Common myeloid progenitor, CD34-positive (primary cell): ENCODE measurements at regions not wholly inside any gene's neighbourhood (a gene's known extent, or its start where the extent isn't known, plus 50 kb on each side); places are given as distances from the start of the nearest gene placed in this dataset.

Source experiments
- CTCF ChIA-PET: fragments of 350-600 bp; sonication (Branson Sonifier 250); formaldehyde crosslinking; loops from one replicate; lab custom pipeline; 2021; ENCODE audit warnings: antibody characterized with exemption; lab: Charles Lee
- POLR2A ChIA-PET: fragments of 350-600 bp; sonication (Branson Sonifier 250); formaldehyde crosslinking; loops from one replicate; lab custom pipeline; 2021; ENCODE audit warnings: antibody characterized with exemption; lab: Charles Lee
- DNase-seq, 3 donors: peaks; one replicate each; pipeline versions ENCODE4 v3.0.0 to v3.0.0-alpha.2; 2013
- H3K27ac ChIP-seq, 2 experiments: 1 replicate in 1 of 2; 2 replicates in 1 of 2; pipeline ENCODE4 v1.7.0; 2013; ENCODE audit warnings: inconsistent platforms in 2 of 2, low read length in 2 of 2, mild to moderate bottlenecking in 2 of 2, low read depth in 1 of 2, moderate library complexity in 1 of 2; ENCODE audit not compliant: severe bottlenecking in 2 of 2, insufficient read depth in 1 of 2, poor library complexity in 1 of 2
- H3K27me3 ChIP-seq, 5 experiments: replicated peaks in 2 of 5; 1 replicate in 3 of 5; 2 replicates in 2 of 5; pipeline versions ENCODE4 v1.6.1 to v1.7.0; 2013; ENCODE audit warnings: low read length in 4 of 5, mild to moderate bottlenecking in 2 of 5, moderate library complexity in 2 of 5, inconsistent platforms in 1 of 5; ENCODE audit not compliant: insufficient read depth in 5 of 5, control insufficient read depth in 4 of 5
- H3K36me3 ChIP-seq, 4 experiments: 1 replicate in 2 of 4; 2 replicates in 2 of 4; pipeline versions ENCODE4 v1.6.1 to v1.7.0; 2013; ENCODE audit warnings: low read length in 3 of 4, control low read depth in 1 of 4, mild to moderate bottlenecking in 1 of 4; ENCODE audit not compliant: control insufficient read depth in 4 of 4, insufficient read depth in 4 of 4
- H3K4me1 ChIP-seq, 4 experiments: 1 replicate in 3 of 4; 2 replicates in 1 of 4; pipeline versions ENCODE4 v1.6.1 to v1.7.1; 2013; ENCODE audit warnings: low read length in 3 of 4, mild to moderate bottlenecking in 3 of 4, control low read depth in 1 of 4, inconsistent platforms in 1 of 4, moderate library complexity in 1 of 4; ENCODE audit not compliant: control insufficient read depth in 4 of 4, insufficient read depth in 4 of 4; ENCODE audit errors: control extremely low read depth in 1 of 4
- H3K4me3 ChIP-seq, 7 experiments: 1 replicate in 4 of 7; 2 replicates in 3 of 7; pipeline versions ENCODE4 v1.5.1 to v1.7.0; 2013; ENCODE audit warnings: mild to moderate bottlenecking in 7 of 7, low read length in 6 of 7, moderate library complexity in 6 of 7, inconsistent platforms in 2 of 7, low read depth in 2 of 7, control low read depth in 1 of 7; ENCODE audit not compliant: insufficient read depth in 4 of 7, control insufficient read depth in 1 of 7; ENCODE audit errors: extremely low read depth in 1 of 7
- H3K9me3 ChIP-seq, 5 experiments: 1 replicate in 4 of 5; 2 replicates in 1 of 5; pipeline versions ENCODE4 v1.6.1 to v1.7.1; 2013; ENCODE audit warnings: low read length in 4 of 5, mild to moderate bottlenecking in 2 of 5, inconsistent platforms in 1 of 5, low read depth in 1 of 5, moderate library complexity in 1 of 5; ENCODE audit not compliant: control insufficient read depth in 4 of 5, insufficient read depth in 2 of 5; ENCODE audit errors: control extremely low read depth in 1 of 5
- WGBS: methylation state at CpG from one replicate; pipeline ENCODE4 v1.1.5; 2013; ENCODE audit not compliant: insufficient coverage; 5-methylcytosine and 5-hydroxymethylcytosine counted together

DNA sequence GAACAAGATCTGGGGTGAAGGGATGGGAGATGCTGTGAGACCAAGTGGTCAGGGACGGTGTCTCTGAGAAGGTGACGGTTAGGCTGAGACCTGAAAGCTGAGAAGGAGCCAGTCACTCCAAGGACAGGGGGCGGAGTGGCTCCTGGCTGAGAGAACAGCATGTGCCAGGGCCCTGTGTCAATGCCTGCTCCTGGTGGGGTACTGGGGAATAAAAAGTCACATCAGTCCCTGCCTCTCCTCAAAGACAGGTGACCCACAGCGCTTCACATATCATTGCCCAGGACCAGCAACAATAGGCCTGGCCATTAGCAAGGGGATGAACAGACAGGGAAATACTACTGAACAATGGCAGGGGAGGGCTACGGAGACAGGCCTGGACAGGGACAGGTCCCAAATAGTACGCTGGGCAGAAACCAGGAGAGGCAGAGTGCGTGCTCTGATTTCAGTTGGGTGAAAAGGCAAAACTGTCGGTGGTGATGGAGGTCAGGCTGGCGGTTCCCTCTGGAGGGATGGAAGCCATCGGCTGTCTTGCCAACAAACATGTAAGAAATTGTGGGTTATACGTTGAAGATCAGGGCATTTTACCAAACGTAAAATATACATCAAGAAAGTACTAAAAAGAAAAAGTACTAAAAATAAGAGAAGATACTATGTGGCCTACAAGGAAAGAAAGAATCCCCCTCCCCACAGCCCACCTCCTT lies 64.3 kb downstream of the C9orf50 start:
- ChIA-PET POLR2A (no interaction called here), CTCF (no interaction called here)
- H3K27me3 ChIP-seq: peaks cover 0 to 6% (median 0%) of the 10 kb centered on the region in 5 experiments
- H3K9me3 ChIP-seq: no peaks in the 10 kb centered on the region
- H3K4me3 ChIP-seq: no peak overlapping the region
- no peak overlapping the region for H3K27ac ChIP-seq
- H3K4me1 ChIP-seq: peaks cover 0 to 9% (median 0%) of the 10 kb centered on the region in 4 experiments
- WGBS: 95% methylated on average over 9 of the region's 12 CpGs
- H3K36me3 ChIP-seq: no peaks in the 10 kb centered on the region
- DNase-seq: no peak

GRCh38 chr9:129555512-129556215 lies 65.2 kb downstream of the C9orf50 start:
- Histone ChIP-seq H3K4me1 (peaks cover 0 to 11% (median under 1%) of the 10 kb centered on the region in 4 experiments), H3K27ac (no peak overlapping the region), H3K9me3 (no peaks in the 10 kb centered on the region), H3K36me3 (no peaks in the 10 kb centered on the region), H3K4me3 (no peak overlapping the region), H3K27me3 (peaks cover 0 to 14% (median 0%) of the 10 kb centered on the region in 5 experiments)
- no peak for DNase-seq
- POLR2A ChIA-PET: no interaction called here
- WGBS: 95% methylated on average over 9 of the region's 14 CpGs
- CTCF ChIA-PET: interaction anchor here (1.2 kb wide), 1 partner anchor 66 kb away, joined by 3 read pairs; the partner anchor contains the start of gene C9orf50

DNA sequence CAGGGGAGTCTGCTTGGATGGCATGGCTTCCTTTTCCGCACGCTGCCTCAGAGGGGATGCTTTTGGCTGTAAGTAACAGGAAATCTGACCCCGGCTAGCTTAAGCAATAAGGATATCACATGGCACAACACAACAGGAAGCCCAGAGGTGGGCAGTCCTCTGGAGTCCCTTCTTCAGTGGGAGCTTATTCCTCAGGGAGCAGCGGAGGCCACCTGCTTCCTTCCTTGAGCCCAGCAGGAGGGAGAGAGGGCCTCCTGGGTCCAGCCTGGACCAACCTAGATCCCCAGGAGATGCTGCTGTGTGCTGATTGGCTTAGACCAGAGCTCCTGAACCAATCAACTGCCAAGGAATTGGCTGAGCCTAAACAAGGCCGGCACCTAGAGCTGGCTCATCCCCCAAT lies 66.3 kb downstream of the C9orf50 start:
- Histone ChIP-seq H3K4me3 (no peak overlapping the region), H3K9me3 (no peaks in the 10 kb centered on the region), H3K27ac (no peak overlapping the region), H3K4me1 (peaks cover 0 to 19% (median 8%) of the 10 kb centered on the region in 4 experiments), H3K36me3 (no peaks in the 10 kb centered on the region), H3K27me3 (peaks cover 0 to 22% (median 3%) of the 10 kb centered on the region in 5 experiments)
- CTCF ChIA-PET: interaction anchor here (1.0 to 1.3 kb wide), 5 partner anchors 16 to 67 kb away, joined by 3 read pairs; partner anchors contain the start of gene C9orf50
- POLR2A ChIA-PET: no interaction called here
- DNase-seq: no peak
- 49% methylated on average over 5 of the region's 5 CpGs for WGBS

GRCh38 chr9:129553277-129553676 lies 67.6 kb downstream of the C9orf50 start:
- no peak for DNase-seq
- POLR2A ChIA-PET: no interaction called here
- WGBS: 95% methylated on average over 2 of the region's 5 CpGs
- Histone ChIP-seq H3K27me3 (peaks cover 0 to 36% (median 4%) of the 10 kb centered on the region in 5 experiments), H3K36me3 (no peaks in the 10 kb centered on the region), H3K27ac (no peak overlapping the region), H3K9me3 (no peaks in the 10 kb centered on the region), H3K4me1 (peaks cover 0 to 20% (median 8%) of the 10 kb centered on the region in 4 experiments), H3K4me3 (no peak overlapping the region)
- CTCF ChIA-PET: interaction anchor here (1.3 to 1.6 kb wide), 2 partner anchors 16 to 23 kb away, joined by 3 to 4 read pairs; no protein-coding TSS in a partner anchor

DNA sequence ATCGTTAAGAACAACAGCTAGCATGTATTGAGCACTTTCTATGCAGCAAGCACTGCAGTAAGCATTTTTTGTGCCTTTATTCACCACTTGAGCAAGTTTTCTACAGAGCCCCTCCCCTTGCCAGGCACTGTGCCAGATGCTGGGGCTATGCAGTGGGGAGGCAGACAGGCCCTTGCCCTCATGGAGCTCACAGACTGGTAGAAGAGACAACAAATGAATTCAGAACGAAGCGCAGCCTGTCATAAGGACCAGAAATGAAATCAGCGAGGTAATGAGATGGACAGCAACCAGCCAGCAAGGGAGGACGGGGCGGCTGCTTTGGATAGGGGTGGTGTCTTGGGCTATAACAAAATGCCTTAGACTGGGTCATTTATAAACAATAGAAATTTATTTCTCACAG lies 68.8 kb downstream of the C9orf50 start:
- no peaks in the 10 kb centered on the region for H3K36me3 ChIP-seq
- peaks cover 0 to 38% (median 8%) of the 10 kb centered on the region in 5 experiments for H3K27me3 ChIP-seq
- ChIA-PET CTCF (no interaction called here), POLR2A (no interaction called here)
- peaks cover 0 to 16% (median 8%) of the 10 kb centered on the region in 4 experiments for H3K4me1 ChIP-seq
- no peaks in the 10 kb centered on the region for H3K9me3 ChIP-seq
- H3K27ac ChIP-seq: no peak overlapping the region
- DNase-seq: no peak
- no peak overlapping the region for H3K4me3 ChIP-seq
- WGBS: 100% methylated on average over 1 of the region's 6 CpGs

DNA sequence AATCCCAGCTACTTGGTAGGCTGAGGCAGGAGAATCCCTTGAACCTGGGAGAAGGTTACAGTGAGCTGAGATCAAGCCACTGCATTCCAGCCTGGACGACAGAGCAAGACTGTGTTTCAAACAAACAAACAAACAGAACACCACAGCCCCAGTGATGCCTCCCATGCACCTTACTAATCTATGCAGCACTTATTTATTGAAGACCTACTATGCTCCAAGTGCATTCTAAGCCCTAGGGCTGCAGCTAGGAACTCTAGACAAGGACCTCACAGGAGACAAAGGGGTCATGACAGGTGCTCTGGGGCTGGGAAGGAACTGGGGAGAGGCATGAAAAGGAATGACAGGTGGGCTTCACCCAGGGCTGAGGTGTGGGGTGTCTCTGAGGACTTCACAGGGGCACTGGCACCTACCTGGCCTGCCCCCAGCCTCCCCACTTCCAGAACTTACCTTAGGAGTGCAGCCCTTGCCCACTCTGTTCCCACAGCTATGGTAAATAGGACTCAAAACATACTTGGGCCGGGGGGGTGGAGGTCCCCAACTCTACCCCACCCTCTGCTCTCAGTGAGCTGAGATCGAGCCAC lies 69.4 kb downstream of the C9orf50 start:
- CTCF ChIA-PET: no interaction called here
- 100% methylated on average over 2 of the region's 3 CpGs for WGBS
- DNase-seq: no peak
- Histone ChIP-seq H3K27me3 (peaks cover 0 to 38% (median 8%) of the 10 kb centered on the region in 5 experiments), H3K9me3 (no peaks in the 10 kb centered on the region), H3K27ac (no peak overlapping the region), H3K4me1 (peaks cover 0 to 16% (median 8%) of the 10 kb centered on the region in 4 experiments), H3K4me3 (no peak overlapping the region), H3K36me3 (no peaks in the 10 kb centered on the region)
- POLR2A ChIA-PET: no interaction called here
